Fibroblast of villous mesenchyme (primary cell): ENCODE measurements at regions not wholly inside any gene's neighbourhood (a gene's known extent, or its start where the extent isn't known, plus 50 kb on each side); places are given as distances from the start of the nearest gene placed in this dataset.

ENCODE experiments used
- DNase-seq: peaks from one replicate; pipeline ENCODE4 v3.0.0-alpha.2; 2010; ENCODE audit warnings: low read depth
- H3K4me3 ChIP-seq: 2 replicates; pipeline ENCODE4 v1.5.1; 2011; ENCODE audit warnings: low read depth, mild to moderate bottlenecking, low read length
- CTCF ChIP-seq: IDR thresholded peaks from 2 replicates; pipeline ENCODE4 v1.5.1; 2012; ENCODE audit warnings: low read depth, mild to moderate bottlenecking, low read length; ENCODE audit not compliant: insufficient read depth

- no peak for DNase-seq
- H3K4me3 ChIP-seq, result no peak overlapping the region
- TF ChIP-seq CTCF, result no peak
Observed at GRCh38 chr3:59526999-59527398, 477.2 kb upstream of the CFAP20DC start.

GRCh38 chr3:59522550-59522949 is 472.7 kb upstream of the CFAP20DC start:
- TF ChIP-seq CTCF, result no peak
- H3K4me3 ChIP-seq, result no peak overlapping the region
- DNase-seq, result no peak

GRCh38 chr3:59519094-59519493 is 469.3 kb upstream of the CFAP20DC start:
- no peak for DNase-seq
- no peak for TF ChIP-seq CTCF
- no peak overlapping the region for H3K4me3 ChIP-seq

- DNase-seq, result no peak
- TF ChIP-seq CTCF, result no peak
- no peak overlapping the region for H3K4me3 ChIP-seq
Observed at GRCh38 chr3:59518283-59519055, 468.6 kb upstream of the CFAP20DC start.

GRCh38 chr3:59517388-59517787 is 467.6 kb upstream of the CFAP20DC start:
- TF ChIP-seq CTCF, result no peak
- H3K4me3 ChIP-seq, result no peak overlapping the region
- DNase-seq, result no peak

- TF ChIP-seq CTCF, result no peak
- H3K4me3 ChIP-seq, result no peak overlapping the region
- no peak for DNase-seq
Observed at GRCh38 chr3:59515966-59516365, 466.1 kb upstream of the CFAP20DC start.
